Endodermal cell (in vitro differentiated cells): ENCODE measurements at regions not wholly inside any gene's neighbourhood (a gene's known extent, or its start where the extent isn't known, plus 50 kb on each side); places are given as distances from the start of the nearest gene placed in this dataset.
A peak's percentile ranks its signal among the peaks of the same experiment; 100 is the strongest.

Experiments used
- DNase-seq: peaks from one replicate; pipeline ENCODE4 v3.0.0-alpha.2; 2017
- H3K27ac ChIP-seq: 2 replicates; pipeline ENCODE4 v1.5.1; 2013; ENCODE audit warnings: mild to moderate bottlenecking, low read depth, low read length, moderate library complexity
- H3K27me3 ChIP-seq: 2 replicates; pipeline ENCODE4 v1.6.1; 2013; ENCODE audit warnings: mild to moderate bottlenecking, low read length, moderate library complexity; ENCODE audit not compliant: insufficient read depth, control insufficient read depth, poor library complexity, severe bottlenecking
- H3K36me3 ChIP-seq: 2 replicates; pipeline ENCODE4 v1.7.0; 2013; ENCODE audit warnings: mild to moderate bottlenecking, low read length, moderate library complexity; ENCODE audit not compliant: control insufficient read depth, insufficient read depth
- H3K4me1 ChIP-seq: one replicate; pipeline ENCODE4 v1.7.0; 2013; ENCODE audit warnings: low read length; ENCODE audit not compliant: control insufficient read depth, insufficient read depth
- H3K4me3 ChIP-seq: 2 replicates; pipeline ENCODE4 v1.5.1; 2013; ENCODE audit warnings: mild to moderate bottlenecking, low read length, moderate library complexity
- H3K9ac ChIP-seq: 2 replicates; pipeline ENCODE4 v1.6.1; 2013; ENCODE audit warnings: mild to moderate bottlenecking, low read length, moderate library complexity; ENCODE audit not compliant: poor library complexity, severe bottlenecking; ENCODE audit errors: extremely low read depth
- H3K9me3 ChIP-seq: 2 replicates; pipeline ENCODE4 v1.6.1; 2013; ENCODE audit warnings: mild to moderate bottlenecking, low read length, moderate library complexity; ENCODE audit not compliant: control insufficient read depth
- H3K27ac Mint-ChIP-seq: 2 replicates; pipeline ENCODE4 v1.8.0; 2020; ENCODE audit warnings: mixed read lengths
- H3K27me3 Mint-ChIP-seq: 2 replicates; pipeline ENCODE4 v1.8.0; 2021; ENCODE audit warnings: mild to moderate bottlenecking, mixed read lengths; ENCODE audit not compliant: insufficient read depth
- H3K36me3 Mint-ChIP-seq: 2 replicates; pipeline ENCODE4 v1.8.0; 2020; ENCODE audit warnings: low read depth, mixed read lengths
- H3K4me1 Mint-ChIP-seq: 2 replicates; pipeline ENCODE4 v1.8.0; 2020; ENCODE audit warnings: mixed read lengths
- H3K4me3 Mint-ChIP-seq: 2 replicates; pipeline ENCODE4 v1.8.0; 2020; ENCODE audit warnings: mild to moderate bottlenecking, moderate library complexity, mixed read lengths
- H3K9me3 Mint-ChIP-seq: 2 replicates; pipeline ENCODE4 v1.8.0; 2020; ENCODE audit warnings: mild to moderate bottlenecking, mixed read lengths
- WGBS, 2 experiments: methylation state at CpG; one replicate each; pipeline versions ENCODE4 v1.1.5 to v1.1.7; 2013; ENCODE audit warnings: missing lambda C conversion rate in 2 of 2, mixed read lengths in 1 of 2; ENCODE audit not compliant: insufficient coverage in 1 of 2, insufficient read length in 1 of 2; 5-methylcytosine and 5-hydroxymethylcytosine counted together
- TF ChIP-seq, protein P1 (sequence below): fragments of 200-600 bp; sonication (generic); conservative IDR thresholded peaks from 2 replicates; pipeline ENCODE4 v1.5.0; 2021; ENCODE audit warnings: antibody characterized with exemption, mild to moderate bottlenecking

DNA sequence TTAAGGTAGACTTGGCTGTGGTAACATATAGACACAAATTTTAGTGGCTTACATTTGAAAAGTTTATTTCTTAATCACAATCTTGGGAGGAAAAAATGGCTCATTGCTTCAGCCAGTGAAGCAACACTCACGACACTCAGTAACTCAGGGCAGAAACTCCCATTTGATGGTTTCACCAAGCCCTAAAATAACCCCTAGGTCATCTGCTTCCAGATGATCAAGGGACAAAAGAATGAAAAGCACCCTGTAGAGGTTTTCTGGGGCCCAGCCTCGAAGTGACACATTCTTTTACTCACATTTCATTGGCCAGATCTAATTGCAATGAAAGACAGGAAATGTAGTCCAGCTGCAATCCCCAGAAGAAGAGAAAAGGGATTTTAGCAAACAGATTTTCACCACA lies 275.9 kb downstream of the TMX3 start:
- DNase-seq: peak; percentile 58
- H3K9ac ChIP-seq: no peak overlapping the region
- peaks cover 5% of the 10 kb centered on the region for H3K36me3 Mint-ChIP-seq
- peaks cover 7% of the 10 kb centered on the region for H3K4me1 Mint-ChIP-seq
- TF ChIP-seq, protein P1, sequence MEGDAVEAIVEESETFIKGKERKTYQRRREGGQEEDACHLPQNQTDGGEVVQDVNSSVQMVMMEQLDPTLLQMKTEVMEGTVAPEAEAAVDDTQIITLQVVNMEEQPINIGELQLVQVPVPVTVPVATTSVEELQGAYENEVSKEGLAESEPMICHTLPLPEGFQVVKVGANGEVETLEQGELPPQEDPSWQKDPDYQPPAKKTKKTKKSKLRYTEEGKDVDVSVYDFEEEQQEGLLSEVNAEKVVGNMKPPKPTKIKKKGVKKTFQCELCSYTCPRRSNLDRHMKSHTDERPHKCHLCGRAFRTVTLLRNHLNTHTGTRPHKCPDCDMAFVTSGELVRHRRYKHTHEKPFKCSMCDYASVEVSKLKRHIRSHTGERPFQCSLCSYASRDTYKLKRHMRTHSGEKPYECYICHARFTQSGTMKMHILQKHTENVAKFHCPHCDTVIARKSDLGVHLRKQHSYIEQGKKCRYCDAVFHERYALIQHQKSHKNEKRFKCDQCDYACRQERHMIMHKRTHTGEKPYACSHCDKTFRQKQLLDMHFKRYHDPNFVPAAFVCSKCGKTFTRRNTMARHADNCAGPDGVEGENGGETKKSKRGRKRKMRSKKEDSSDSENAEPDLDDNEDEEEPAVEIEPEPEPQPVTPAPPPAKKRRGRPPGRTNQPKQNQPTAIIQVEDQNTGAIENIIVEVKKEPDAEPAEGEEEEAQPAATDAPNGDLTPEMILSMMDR: no peak
- H3K4me3 ChIP-seq: peak overlapping the region; percentile 43
- H3K27me3 ChIP-seq: no peaks in the 10 kb centered on the region
- H3K9me3 ChIP-seq: peaks cover 11% of the 10 kb centered on the region
- no peaks in the 10 kb centered on the region for H3K36me3 ChIP-seq
- H3K4me3 Mint-ChIP-seq: no peak overlapping the region
- no peaks in the 10 kb centered on the region for H3K4me1 ChIP-seq
- H3K27ac Mint-ChIP-seq: no peak overlapping the region
- no peak overlapping the region for H3K27ac ChIP-seq
- H3K9me3 Mint-ChIP-seq: peaks cover 6% of the 10 kb centered on the region
- no peaks in the 10 kb centered on the region for H3K27me3 Mint-ChIP-seq
- WGBS, 2 experiments: 52% methylated on average over 2 of the region's 2 CpGs; no CpG with 5 or more reads in 1 of the 2 experiments

DNA sequence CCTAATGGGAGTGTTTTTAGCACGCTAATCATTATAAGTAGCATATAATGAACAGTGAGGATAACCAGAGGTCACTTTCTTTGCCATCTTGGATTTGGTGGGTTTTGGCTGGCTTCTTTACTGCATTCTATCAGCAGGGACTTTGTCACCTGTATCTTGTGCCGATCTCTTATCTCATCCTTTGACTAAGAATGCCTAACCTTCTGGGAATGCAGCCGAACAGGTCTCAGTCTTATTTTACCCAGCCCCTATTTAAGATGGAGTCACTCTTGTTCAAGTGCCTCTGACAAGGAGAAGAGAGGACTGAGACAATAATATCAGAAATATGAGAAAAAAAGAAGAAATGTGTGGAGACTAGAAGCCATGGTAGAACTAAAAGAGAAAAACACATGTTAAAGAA lies 276.4 kb downstream of the TMX3 start:
- 90 to 100% methylated on average over 2 to 3 of the region's 3 CpGs for WGBS, 2 experiments
- H3K27ac ChIP-seq: no peak overlapping the region

DNA sequence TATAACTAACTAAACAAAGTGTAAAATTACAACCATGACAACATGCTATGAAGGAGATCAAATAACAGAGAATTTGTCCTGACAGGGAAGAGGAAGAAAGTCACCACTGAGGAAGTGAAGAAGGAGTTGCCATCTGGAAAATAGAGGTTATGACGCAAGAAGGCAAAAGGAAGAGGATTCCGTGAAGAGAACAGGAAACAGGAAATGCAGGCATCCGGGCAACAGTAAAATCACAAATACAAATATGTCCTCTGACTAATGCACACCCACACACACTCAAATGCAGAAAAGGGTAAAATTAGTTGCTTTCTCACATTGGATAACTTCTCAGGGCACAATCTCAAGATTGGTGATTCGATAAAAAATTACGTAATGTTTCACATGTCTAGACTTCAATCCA lies 278.4 kb downstream of the TMX3 start:
- Histone ChIP-seq H3K9me3 (peaks cover 11% of the 10 kb centered on the region), H3K4me3 (no peak overlapping the region), H3K9ac (no peak overlapping the region), H3K27me3 (no peaks in the 10 kb centered on the region), H3K27ac (no peak overlapping the region), H3K36me3 (no peaks in the 10 kb centered on the region), H3K4me1 (no peaks in the 10 kb centered on the region)
- Mint-ChIP-seq H3K4me1 (peaks cover 7% of the 10 kb centered on the region), H3K27ac (no peak overlapping the region), H3K36me3 (peaks cover 5% of the 10 kb centered on the region), H3K27me3 (no peaks in the 10 kb centered on the region), H3K4me3 (no peak overlapping the region), H3K9me3 (peaks cover 6% of the 10 kb centered on the region)
- TF ChIP-seq, protein P1: no peak
- WGBS, 2 experiments: 89 to 94% methylated on average over 3 to 5 of the region's 5 CpGs
- no peak for DNase-seq

More for the DNA sequence above, 276.4 kb downstream of the TMX3 start:
- Mint-ChIP-seq H3K27ac (no peak overlapping the region), H3K4me1 (peaks cover 7% of the 10 kb centered on the region), H3K27me3 (no peaks in the 10 kb centered on the region), H3K4me3 (no peak overlapping the region), H3K9me3 (peaks cover 6% of the 10 kb centered on the region), H3K36me3 (peaks cover 5% of the 10 kb centered on the region)
- DNase-seq: no peak
- Histone ChIP-seq H3K4me3 (peak overlapping the region; percentile 43), H3K27me3 (no peaks in the 10 kb centered on the region), H3K9me3 (peaks cover 11% of the 10 kb centered on the region), H3K9ac (no peak overlapping the region), H3K36me3 (no peaks in the 10 kb centered on the region), H3K4me1 (no peaks in the 10 kb centered on the region)
- TF ChIP-seq, protein P1: no peak
